ENCODE measurements at regions not wholly inside any gene's neighbourhood (a gene's known extent, or its start where the extent isn't known, plus 50 kb on each side); places are given as distances from the start of the nearest gene placed in this dataset.
A peak's percentile ranks its signal among the peaks of the same experiment; 100 is the strongest.

GRCh38 chr14:65164825-65165135 lies 62.5 kb upstream of the MAX start:
- Histone ChIP-seq H3K4me2 (ENCODE audit: low read depth, low read length, poor library complexity, severe bottlenecking) (no peak overlapping the region), H3K9me2 (replicated peaks; ENCODE audit: insufficient read depth, low read length) (no peaks in the 10 kb centered on the region), H2AFZ (ENCODE audit: low read depth, low read length, severe bottlenecking) (no peak overlapping the region), H4K20me1 (ENCODE audit: low read depth, low read length) (no peaks in the 10 kb centered on the region), H3K9me3 (ENCODE audit: insufficient read depth, low read length) (no peaks in the 10 kb centered on the region), H3K27ac (ENCODE audit: low read depth, low read length) (peak overlapping the region; percentile 39), H3F3A (ENCODE audit: insufficient read depth) (peaks cover 5% of the 10 kb centered on the region), H3K4me3 (ENCODE audit: insufficient read depth, low read length, poor library complexity, severe bottlenecking) (no peak overlapping the region), H3K79me2 (ENCODE audit: insufficient read depth, low read length) (no peaks in the 10 kb centered on the region), H3K27me3 (ENCODE audit: low read length) (no peaks in the 10 kb centered on the region), H3K36me3 (ENCODE audit: low read length) (no peaks in the 10 kb centered on the region), H3K9ac (ENCODE audit: low read length) (no peak overlapping the region)
- TF ChIP-seq CTCF (IDR thresholded peaks at IDR 0.05; ENCODE audit: insufficient read depth, low read length, poor library complexity, severe bottlenecking): no peak
- no peak for TF ChIP-seq EZH2phosphoT487 (conservative IDR thresholded peaks at IDR 0.05; ENCODE audit: low read length)

- H3K27me3 ChIP-seq (ENCODE audit: low read length): no peaks in the 10 kb centered on the region
- H3F3A ChIP-seq (ENCODE audit: insufficient read depth): peaks cover 5% of the 10 kb centered on the region
- H3K4me3 ChIP-seq (ENCODE audit: insufficient read depth, low read length, poor library complexity, severe bottlenecking): no peak overlapping the region
- H3K27ac ChIP-seq (ENCODE audit: low read depth, low read length): no peak overlapping the region
- H4K20me1 ChIP-seq (ENCODE audit: low read depth, low read length): no peaks in the 10 kb centered on the region
- no peaks in the 10 kb centered on the region for H3K9me3 ChIP-seq (ENCODE audit: insufficient read depth, low read length)
- H3K4me2 ChIP-seq (ENCODE audit: low read depth, low read length, poor library complexity, severe bottlenecking): no peak overlapping the region
- no peak overlapping the region for H2AFZ ChIP-seq (ENCODE audit: low read depth, low read length, severe bottlenecking)
- no peak overlapping the region for H3K9ac ChIP-seq (ENCODE audit: low read length)
- TF ChIP-seq EZH2phosphoT487 (conservative IDR thresholded peaks at IDR 0.05; ENCODE audit: low read length) (no peak), CTCF (IDR thresholded peaks at IDR 0.05; ENCODE audit: insufficient read depth, low read length, poor library complexity, severe bottlenecking) (no peak)
- H3K79me2 ChIP-seq (ENCODE audit: insufficient read depth, low read length): no peaks in the 10 kb centered on the region
- no peaks in the 10 kb centered on the region for H3K36me3 ChIP-seq (ENCODE audit: low read length)
- H3K9me2 ChIP-seq (replicated peaks; ENCODE audit: insufficient read depth, low read length): no peaks in the 10 kb centered on the region
Measured at GRCh38 chr14:65167072-65167645, 64.8 kb upstream of the MAX start.

- no peaks in the 10 kb centered on the region for H3K9me3 ChIP-seq (ENCODE audit: insufficient read depth, low read length)
- H3K9ac ChIP-seq (ENCODE audit: low read length): peak overlapping the region; percentile 13; the same call in 1 of the 2 replicates
- H3K4me3 ChIP-seq (ENCODE audit: insufficient read depth, low read length, poor library complexity, severe bottlenecking): no peak overlapping the region
- H2AFZ ChIP-seq (ENCODE audit: low read depth, low read length, severe bottlenecking): peak overlapping the region; percentile 45
- no peaks in the 10 kb centered on the region for H4K20me1 ChIP-seq (ENCODE audit: low read depth, low read length)
- peak overlapping the region; percentile 37 for H3K4me2 ChIP-seq (ENCODE audit: low read depth, low read length, poor library complexity, severe bottlenecking)
- no peaks in the 10 kb centered on the region for H3K9me2 ChIP-seq (replicated peaks; ENCODE audit: insufficient read depth, low read length)
- no peaks in the 10 kb centered on the region for H3K79me2 ChIP-seq (ENCODE audit: insufficient read depth, low read length)
- no peak for TF ChIP-seq CTCF (IDR thresholded peaks at IDR 0.05; ENCODE audit: insufficient read depth, low read length, poor library complexity, severe bottlenecking)
- TF ChIP-seq EZH2phosphoT487 (conservative IDR thresholded peaks at IDR 0.05; ENCODE audit: low read length): no peak
- H3K27me3 ChIP-seq (ENCODE audit: low read length): no peaks in the 10 kb centered on the region
- H3F3A ChIP-seq (ENCODE audit: insufficient read depth): peaks cover 5% of the 10 kb centered on the region
- no peaks in the 10 kb centered on the region for H3K36me3 ChIP-seq (ENCODE audit: low read length)
- peak overlapping the region; percentile 40 for H3K27ac ChIP-seq (ENCODE audit: low read depth, low read length)
Measured at GRCh38 chr14:65168840-65169239, 66.5 kb upstream of the MAX start.

All from SU-DHL-6 (cell line).